B cell (primary cell): ENCODE measurements at regions not wholly inside any gene's neighbourhood (a gene's known extent, or its start where the extent isn't known, plus 50 kb on each side); places are given as distances from the start of the nearest gene placed in this dataset.

Experiments
- EZH2 ChIP-seq: IDR thresholded peaks from 2 replicates; pipeline ENCODE4 v1.6.1; 2012; ENCODE audit warnings: borderline replicate concordance, low read depth, mild to moderate bottlenecking, moderate library complexity, low read length; ENCODE audit not compliant: insufficient read depth, poor library complexity, severe bottlenecking
- TF ChIP-seq, protein P1 (sequence below): fragments of 200-600 bp; IDR thresholded peaks from one replicate; pipeline ENCODE4 v1.8.0; 2022; ENCODE audit warnings: antibody characterized with exemption, mild to moderate bottlenecking

DNA sequence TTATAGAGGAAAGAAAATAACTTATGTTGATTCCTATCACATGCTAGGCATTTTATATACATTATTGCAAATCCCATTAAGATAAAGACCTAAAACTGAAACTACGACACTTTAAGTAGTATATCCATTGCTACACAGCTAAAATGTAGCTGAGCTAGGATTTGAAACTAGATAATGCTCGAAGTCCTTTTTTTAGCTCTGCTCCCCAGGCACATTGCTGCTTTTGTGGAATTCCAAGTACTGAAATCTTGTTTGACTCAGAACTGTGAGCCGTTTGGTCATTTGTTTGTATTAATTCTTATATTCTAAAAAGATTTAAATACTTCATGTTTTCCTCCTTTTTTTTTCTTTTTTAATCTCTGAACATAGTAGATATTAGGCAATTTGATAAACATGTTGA, 644.8 kb downstream of the HACE1 start:
- TF ChIP-seq, protein P1, sequence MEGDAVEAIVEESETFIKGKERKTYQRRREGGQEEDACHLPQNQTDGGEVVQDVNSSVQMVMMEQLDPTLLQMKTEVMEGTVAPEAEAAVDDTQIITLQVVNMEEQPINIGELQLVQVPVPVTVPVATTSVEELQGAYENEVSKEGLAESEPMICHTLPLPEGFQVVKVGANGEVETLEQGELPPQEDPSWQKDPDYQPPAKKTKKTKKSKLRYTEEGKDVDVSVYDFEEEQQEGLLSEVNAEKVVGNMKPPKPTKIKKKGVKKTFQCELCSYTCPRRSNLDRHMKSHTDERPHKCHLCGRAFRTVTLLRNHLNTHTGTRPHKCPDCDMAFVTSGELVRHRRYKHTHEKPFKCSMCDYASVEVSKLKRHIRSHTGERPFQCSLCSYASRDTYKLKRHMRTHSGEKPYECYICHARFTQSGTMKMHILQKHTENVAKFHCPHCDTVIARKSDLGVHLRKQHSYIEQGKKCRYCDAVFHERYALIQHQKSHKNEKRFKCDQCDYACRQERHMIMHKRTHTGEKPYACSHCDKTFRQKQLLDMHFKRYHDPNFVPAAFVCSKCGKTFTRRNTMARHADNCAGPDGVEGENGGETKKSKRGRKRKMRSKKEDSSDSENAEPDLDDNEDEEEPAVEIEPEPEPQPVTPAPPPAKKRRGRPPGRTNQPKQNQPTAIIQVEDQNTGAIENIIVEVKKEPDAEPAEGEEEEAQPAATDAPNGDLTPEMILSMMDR: no peak
- TF ChIP-seq EZH2: no peak
